Neural crest cell (in vitro differentiated cells): ENCODE measurements at regions not wholly inside any gene's neighbourhood (a gene's known extent, or its start where the extent isn't known, plus 50 kb on each side); places are given as distances from the start of the nearest gene placed in this dataset.

ENCODE experiments used
- DNase-seq: peaks from one replicate; pipeline ENCODE4 v3.0.0; 2021; ENCODE audit warnings: low read depth, mixed read lengths, low spot score
- H3K27ac Mint-ChIP-seq: one replicate; pipeline ENCODE4 v1.8.0; 2021; ENCODE audit warnings: mild to moderate bottlenecking, mixed read lengths; ENCODE audit not compliant: unreplicated experiment
- H3K27me3 Mint-ChIP-seq: 2 replicates; pipeline ENCODE4 v1.8.0; 2021; ENCODE audit warnings: low read depth, mild to moderate bottlenecking, mixed read lengths
- H3K36me3 Mint-ChIP-seq: 2 replicates; pipeline ENCODE4 v1.8.0; 2021; ENCODE audit warnings: low read depth, mild to moderate bottlenecking, mixed read lengths
- H3K4me1 Mint-ChIP-seq: 2 replicates; pipeline ENCODE4 v1.8.0; 2021; ENCODE audit warnings: mixed read lengths
- H3K4me3 Mint-ChIP-seq: one replicate; pipeline ENCODE4 v1.8.0; 2021; ENCODE audit warnings: mild to moderate bottlenecking, mixed read lengths
- H3K9me3 Mint-ChIP-seq: 2 replicates; pipeline ENCODE4 v1.8.0; 2021; ENCODE audit warnings: mixed read lengths
- CTCF ChIP-seq: fragments of 200-600 bp; sonication (generic); conservative IDR thresholded peaks from 2 replicates; pipeline ENCODE4 v1.5.0; 2021; ENCODE audit warnings: antibody characterized with exemption, mild to moderate bottlenecking

DNA sequence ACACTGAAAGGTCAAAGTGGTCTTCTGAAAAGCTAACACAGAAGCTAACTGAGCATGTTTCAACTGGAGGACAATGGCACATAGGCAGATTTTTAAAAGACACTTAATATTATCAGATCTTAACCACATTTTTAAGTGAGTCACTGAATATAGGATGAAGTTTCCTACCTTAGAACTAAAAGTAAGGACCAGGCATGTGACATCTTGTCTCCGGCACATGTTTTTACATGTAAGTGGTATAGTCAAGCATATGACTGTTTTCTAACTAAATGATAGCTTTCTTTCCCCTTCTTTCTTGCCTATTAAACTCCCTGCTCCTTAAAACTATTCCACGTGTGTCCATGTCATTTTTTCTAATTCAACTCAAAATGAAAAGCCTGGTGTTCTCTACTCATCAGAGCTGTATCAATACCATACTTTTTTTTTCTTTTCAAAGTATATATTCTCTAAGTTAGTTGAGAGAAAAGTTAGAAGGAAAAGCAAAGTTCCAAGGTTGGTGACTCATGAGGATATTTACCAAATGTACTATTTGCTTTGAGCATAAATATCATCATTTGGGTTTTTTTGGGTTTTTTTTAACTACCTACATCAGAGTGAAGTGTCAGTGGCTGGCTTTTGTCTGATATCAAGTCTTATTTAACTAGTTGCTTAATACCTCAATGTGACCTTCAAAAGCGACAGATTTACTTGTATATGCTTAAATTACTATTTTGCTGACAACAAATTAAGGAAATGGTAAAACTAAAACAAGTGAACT, 127.5 kb downstream of the CRPPA start:
- H3K27me3 Mint-ChIP-seq = no peaks in the 10 kb centered on the region
- H3K36me3 Mint-ChIP-seq = peaks cover 4% of the 10 kb centered on the region
- H3K4me1 Mint-ChIP-seq = peaks cover 4% of the 10 kb centered on the region
- H3K9me3 Mint-ChIP-seq = peaks cover 4% of the 10 kb centered on the region
- no peak for DNase-seq
- no peak for TF ChIP-seq CTCF
- H3K4me3 Mint-ChIP-seq = no peak overlapping the region
- no peak overlapping the region for H3K27ac Mint-ChIP-seq

GRCh38 chr7:16284581-16284980, 136.8 kb downstream of the CRPPA start:
- Mint-ChIP-seq H3K27ac (no peak overlapping the region), H3K36me3 (peaks cover 4% of the 10 kb centered on the region), H3K27me3 (no peaks in the 10 kb centered on the region), H3K4me3 (no peak overlapping the region), H3K4me1 (no peaks in the 10 kb centered on the region), H3K9me3 (peaks cover 12% of the 10 kb centered on the region)
- TF ChIP-seq CTCF = no peak
- DNase-seq = no peak

DNA sequence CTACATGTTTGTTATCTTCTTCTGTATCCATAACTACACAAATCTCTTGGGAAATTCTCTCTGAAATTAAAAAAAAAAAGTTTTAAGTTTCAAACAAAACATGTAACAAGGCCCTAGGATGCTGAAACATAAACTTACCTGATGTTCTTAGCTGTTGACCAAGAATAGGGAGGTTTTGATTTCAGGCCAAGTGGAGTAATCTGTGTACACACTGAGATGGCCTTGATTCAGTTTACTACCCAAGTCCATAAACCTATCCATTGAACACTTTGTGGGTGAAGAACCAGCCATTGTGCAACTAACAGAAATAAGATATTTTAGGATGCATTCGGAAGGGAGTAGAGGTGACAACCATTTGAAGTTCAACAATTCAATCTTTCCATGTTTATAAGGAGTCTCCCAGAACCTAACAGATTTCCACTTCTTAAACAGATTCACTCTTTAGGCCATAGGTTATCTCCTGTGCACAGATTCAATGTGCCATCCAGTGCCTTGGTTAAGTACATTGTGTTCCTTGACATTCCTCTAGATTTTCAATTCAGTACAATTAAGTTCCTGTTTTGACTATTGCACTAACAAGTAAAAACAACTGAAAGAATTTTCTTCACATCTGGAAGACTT, 143.1 kb downstream of the CRPPA start:
- no peaks in the 10 kb centered on the region for H3K27me3 Mint-ChIP-seq
- DNase-seq = no peak
- no peak for TF ChIP-seq CTCF

DNA sequence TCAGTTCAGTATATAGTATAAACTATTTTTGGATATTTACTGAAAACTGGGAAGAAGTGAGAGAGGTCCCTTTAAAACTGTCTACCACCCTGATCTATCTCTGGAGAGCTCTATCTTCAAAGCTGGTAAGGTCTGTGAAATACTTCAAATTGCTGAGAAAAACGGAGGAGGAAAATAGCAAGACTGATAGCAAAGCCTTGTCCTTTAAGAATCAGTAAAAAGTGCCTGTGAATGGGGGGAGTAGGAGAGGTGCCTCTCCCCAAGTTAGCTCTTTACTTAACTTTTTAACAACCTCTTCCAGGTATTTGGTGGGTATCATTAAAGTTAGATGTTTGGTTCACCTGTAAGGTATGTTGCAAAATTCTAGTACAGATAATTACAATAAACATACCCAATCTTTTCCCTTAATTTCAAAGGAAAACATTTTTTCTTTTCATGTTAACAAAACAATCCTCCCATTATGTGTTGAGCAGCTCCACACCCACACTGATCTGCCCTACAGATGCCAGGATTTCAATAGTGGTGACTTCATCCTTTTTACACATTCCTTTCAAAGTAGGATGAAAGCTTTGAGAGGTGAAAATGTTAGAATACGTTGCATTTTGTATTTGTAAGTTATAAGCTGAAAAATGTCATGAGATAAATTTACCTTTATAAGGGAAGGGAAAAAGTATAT, 149.2 kb downstream of the CRPPA start:
- Mint-ChIP-seq H3K9me3 (no peaks in the 10 kb centered on the region), H3K36me3 (no peaks in the 10 kb centered on the region), H3K27me3 (no peaks in the 10 kb centered on the region), H3K27ac (peak overlapping the region; percentile 89), H3K4me1 (peaks cover 15% of the 10 kb centered on the region), H3K4me3 (no peak overlapping the region)
- DNase-seq = no peak
- TF ChIP-seq CTCF = no peak

More for the DNA sequence above, 143.1 kb downstream of the CRPPA start:
- H3K9me3 Mint-ChIP-seq = no peaks in the 10 kb centered on the region
- H3K36me3 Mint-ChIP-seq = no peaks in the 10 kb centered on the region
- H3K4me3 Mint-ChIP-seq = no peak overlapping the region
- no peaks in the 10 kb centered on the region for H3K4me1 Mint-ChIP-seq
- no peak overlapping the region for H3K27ac Mint-ChIP-seq

- no peaks in the 10 kb centered on the region for H3K9me3 Mint-ChIP-seq
- no peak overlapping the region for H3K27ac Mint-ChIP-seq
- H3K27me3 Mint-ChIP-seq = no peaks in the 10 kb centered on the region
- no peak for DNase-seq
- no peak overlapping the region for H3K4me3 Mint-ChIP-seq
- H3K4me1 Mint-ChIP-seq = peaks cover 15% of the 10 kb centered on the region
- no peak for TF ChIP-seq CTCF
- no peaks in the 10 kb centered on the region for H3K36me3 Mint-ChIP-seq
These were observed 149.9 kb downstream of the CRPPA start for GRCh38 chr7:16271355-16271915.
